Superior temporal gyrus (tissue), 1 donor: ENCODE measurements at regions not wholly inside any gene's neighbourhood (a gene's known extent, or its start where the extent isn't known, plus 50 kb on each side); places are given as distances from the start of the nearest gene placed in this dataset.

ENCODE experiments used
- DNase-seq: peaks from one replicate; pipeline ENCODE4 v3.0.0-alpha.2; 2016; ENCODE audit errors: extremely low spot score

DNA sequence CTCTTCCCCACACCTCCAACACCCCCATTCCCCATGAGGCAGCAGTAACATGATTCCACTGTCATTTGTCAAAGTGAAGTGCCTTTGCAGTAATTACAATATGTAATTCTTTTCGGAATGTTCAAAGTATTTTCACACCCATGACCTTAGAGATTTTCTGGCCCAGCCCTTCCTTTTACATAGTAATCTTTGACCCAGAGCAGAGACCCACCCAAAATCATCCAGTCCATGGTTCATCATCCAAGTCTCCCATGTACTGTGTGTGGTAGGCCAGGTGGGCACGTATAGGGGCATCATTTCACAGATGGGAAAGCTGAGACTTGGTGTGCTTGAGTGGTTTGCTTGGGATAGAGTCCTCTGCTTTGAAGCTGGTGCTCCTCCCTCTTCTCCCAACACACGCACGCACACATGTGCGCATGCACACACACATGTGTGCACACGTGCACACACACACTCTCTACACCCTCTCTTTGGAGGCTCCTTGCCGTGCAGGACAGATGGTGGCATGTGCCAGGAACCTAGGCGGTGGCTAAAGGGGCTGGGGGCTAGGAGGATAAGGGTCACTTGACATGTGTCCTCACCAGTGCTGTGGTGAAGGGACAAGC lies 284.7 kb upstream of the ROPN1 start:
- DNase-seq: no peak

GRCh38 chr3:124277144-124277890 lies 285.4 kb upstream of the ROPN1 start:
- DNase-seq: peak; percentile 70

DNA sequence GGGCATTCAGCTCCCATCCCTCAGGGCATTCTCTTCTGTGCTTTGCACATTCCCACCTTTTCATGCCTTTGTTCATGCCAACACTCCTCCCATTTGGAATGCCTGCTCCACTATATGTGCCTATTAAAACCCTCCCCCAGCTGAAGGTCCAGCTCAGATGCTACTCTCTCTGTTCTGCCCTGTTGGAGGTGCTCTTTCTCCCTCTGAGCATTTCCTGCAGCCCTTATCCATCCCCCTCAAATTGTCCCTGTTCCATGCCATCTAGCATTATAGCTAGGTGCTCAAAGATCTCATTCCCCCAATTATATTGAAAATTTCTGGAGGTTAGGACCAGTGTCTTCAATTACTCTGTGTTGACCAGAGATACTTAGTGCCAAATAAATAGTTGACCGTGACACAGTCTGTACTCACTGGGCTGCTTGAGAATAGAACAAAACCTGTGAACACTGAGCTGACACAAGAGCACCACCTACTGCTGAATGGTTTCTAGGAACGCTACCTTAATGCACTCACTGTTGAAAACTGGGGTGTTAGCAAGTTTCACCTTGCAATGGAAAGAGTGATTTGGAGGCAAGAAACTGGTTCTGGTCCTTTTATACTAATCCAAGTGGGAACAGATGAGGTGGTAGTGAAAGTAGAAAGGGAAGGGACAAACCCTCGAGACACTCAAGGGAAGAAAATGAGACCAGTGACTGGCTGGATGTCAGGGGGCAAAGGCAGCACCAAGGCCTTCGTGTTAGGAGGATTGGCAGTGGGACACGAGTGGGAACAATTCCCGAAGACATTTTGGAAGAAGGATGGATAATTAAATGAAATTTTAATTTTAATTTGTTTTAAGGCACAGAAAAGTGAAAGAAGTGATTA lies 289.8 kb upstream of the ROPN1 start:
- peak; percentile 72 for DNase-seq

DNA sequence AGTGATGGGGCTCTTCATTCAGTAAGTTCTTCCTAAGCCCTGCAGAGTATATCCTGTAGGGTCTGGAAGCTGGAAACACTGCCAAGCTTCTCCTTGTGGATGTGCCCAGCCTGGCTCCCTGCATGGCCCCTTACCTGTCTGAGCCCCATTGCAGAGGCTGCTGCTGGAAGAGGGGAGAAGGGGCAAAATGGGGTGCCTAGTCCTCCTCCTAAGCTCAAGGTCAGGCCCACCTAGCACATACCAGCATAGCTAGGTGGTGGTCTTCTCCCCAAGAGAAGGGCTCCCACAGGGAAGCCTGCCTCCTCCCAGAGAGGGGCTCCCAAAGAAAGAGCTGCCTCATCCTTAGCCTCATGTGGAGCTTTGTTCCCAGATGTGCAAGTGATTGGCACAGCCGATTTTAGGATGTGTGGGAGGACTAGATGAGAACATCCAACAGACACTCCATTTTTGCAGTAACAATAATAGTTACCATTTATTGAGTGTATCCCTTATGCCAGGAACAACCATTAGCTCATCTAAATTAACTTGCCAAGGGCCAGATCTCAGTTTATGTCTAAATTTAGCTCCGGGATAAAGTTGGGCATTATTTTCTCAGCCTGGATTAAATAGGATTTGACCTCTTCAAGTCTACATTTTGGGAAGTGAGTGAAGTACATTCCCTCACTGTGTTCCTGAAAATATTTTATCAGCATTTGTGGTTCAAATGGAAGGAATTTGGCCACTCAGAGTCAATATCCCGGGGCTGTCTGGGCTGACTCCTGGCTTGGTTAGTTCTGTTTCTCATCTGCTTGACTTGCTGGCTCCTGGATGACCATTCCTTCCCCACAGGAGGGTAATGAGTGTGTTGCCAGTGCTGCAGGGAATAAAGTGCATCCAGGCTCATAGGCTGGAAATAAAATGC lies 291.1 kb upstream of the ROPN1 start:
- DNase-seq: no peak

- DNase-seq: no peak
These were observed 291.7 kb upstream of the ROPN1 start for GRCh38 chr3:124283652-124284023.

DNA sequence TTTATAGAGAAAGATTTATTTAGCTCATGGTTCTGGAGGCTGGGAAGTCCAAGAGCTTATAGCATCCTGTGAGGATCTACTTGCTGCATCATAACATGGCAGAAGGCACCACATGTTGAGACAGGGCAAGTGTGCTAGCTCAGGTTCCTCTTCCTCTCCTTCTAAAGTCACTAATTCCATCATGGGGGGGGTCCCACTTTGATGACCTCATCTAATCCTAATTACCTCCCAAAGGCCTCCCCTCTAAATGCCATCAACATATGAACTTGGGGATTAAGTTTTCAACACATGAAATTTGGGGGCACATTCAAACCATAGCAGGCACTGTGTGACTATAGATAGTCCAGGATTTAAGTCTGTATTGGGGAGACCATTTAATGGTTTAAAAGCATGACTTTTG lies 297.1 kb upstream of the ROPN1 start:
- DNase-seq: no peak

- DNase-seq: no peak
These were observed 299.1 kb upstream of the ROPN1 start for GRCh38 chr3:124291008-124291407.

DNA sequence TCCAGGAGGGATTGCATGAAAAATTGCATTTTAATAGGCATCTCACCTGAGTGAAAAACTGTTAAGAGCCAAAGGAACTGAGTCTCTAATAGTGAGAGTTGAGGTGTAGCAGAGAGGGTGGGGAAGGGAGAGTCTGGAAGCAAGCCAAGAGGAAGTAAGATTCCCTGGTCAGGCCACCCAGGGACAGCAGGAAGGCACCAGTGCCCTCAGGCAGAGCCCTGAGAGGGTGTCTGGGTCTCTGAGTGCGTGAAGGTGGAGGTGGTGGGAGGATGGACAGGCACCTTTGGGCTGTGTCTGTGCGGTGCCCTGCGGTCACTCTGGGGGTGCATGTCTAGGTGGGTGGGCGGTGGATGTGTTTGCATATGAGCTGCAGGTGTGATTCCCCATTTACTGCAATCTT lies 300.4 kb upstream of the ROPN1 start:
- no peak for DNase-seq

- DNase-seq: no peak
These were observed 301.7 kb upstream of the ROPN1 start for GRCh38 chr3:124293584-124293983.

DNA sequence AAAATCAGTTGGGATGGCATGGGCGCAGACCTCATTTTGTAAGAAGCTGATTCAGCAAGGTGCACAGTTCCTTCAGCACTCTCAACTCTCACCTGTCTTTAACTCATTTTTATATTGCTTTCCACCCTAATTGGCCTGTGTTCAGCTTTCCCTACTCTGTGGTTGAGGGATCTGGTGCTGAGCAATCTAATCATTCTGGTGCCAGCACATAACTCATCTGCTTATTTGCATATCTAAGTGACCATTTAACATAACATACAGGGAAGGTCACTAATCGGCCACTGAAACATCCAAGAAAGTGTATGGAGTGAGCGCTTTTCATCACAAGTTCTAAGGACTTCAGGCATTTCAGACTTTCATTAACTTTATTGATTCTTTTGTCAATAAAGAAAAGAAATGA lies 303.4 kb upstream of the ROPN1 start:
- no peak for DNase-seq

DNA sequence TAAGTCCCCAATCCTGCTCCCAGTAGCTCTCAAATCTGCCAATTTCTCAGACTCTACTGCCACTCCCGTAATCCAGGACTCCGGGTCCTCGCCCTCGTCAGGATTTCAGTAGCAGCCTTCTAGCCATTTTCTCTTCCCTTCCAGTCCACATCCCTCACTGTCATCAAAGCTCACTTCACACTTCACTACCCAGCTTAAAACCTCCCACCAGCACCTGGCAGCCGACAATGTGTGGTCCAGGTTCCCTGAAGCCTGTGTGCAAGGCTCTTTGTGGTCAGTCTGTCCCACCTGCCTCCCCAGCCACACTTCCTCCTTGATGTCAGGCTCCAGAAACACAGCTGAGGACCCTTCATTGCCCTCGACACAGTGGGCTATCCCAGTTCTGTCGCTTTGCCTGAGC lies 304.5 kb upstream of the ROPN1 start:
- no peak for DNase-seq

- DNase-seq: no peak
These were observed 305.4 kb upstream of the ROPN1 start for GRCh38 chr3:124297062-124297980.

GRCh38 chr3:124298301-124298700 lies 306.4 kb upstream of the ROPN1 start:
- no peak for DNase-seq

- DNase-seq: no peak
These were observed 307.0 kb upstream of the ROPN1 start for GRCh38 chr3:124298951-124299350.

- no peak for DNase-seq
These were observed 307.9 kb upstream of the ROPN1 start for GRCh38 chr3:124299831-124300230.

DNA sequence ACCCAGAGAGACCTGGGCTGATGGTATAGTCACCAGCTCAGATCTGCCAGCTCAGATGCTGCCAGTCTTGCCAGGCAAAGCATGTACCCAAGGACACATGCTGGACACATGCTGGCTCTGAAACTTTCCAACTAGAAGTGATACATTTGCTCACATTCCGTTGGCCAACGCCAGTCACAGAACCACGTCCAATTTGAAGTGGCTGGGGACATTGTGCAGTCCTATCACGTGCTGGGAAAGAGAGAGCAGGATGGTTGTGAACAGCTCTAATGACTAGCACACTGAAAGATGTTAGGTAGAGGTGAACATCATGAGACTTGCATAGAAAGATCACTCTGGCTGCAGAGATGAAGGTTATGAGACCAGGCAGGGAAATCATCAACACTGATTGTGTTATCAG lies 308.5 kb upstream of the ROPN1 start:
- DNase-seq: no peak

DNA sequence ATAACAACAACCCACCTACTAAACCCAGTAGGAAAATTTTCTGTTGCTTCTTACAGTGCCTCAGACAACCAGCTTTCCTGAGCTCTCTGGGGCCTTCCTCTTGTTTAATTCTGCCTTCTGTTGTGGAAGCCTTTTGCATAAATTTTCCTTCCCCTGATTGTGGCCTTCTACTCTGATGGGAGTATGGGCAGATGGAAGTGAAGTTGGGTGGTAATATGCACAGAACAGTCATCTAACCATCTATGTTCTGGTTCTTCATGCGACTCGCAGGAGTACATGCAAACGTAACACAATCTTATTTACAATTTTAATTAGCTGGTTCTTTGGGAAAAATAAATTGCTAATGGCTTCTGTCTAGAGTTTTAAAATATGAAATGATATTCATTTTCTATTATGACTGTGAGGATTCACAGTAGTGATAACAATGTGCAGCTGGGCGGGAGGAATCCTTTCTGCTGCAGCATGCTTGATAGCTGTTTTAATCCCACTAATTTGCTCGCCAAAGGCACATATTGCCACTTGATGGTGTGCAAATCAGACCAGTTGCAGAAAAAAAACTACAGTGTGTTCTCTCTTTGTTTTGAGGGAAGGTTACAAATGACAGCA lies 311.5 kb upstream of the ROPN1 start:
- DNase-seq: no peak

- DNase-seq: no peak
These were observed 314.7 kb upstream of the ROPN1 start for GRCh38 chr3:124306665-124307064.

GRCh38 chr3:124313621-124314020 lies 321.7 kb upstream of the ROPN1 start:
- no peak for DNase-seq
